ENCODE measurements at regions not wholly inside any gene's neighbourhood (a gene's known extent, or its start where the extent isn't known, plus 50 kb on each side); places are given as distances from the start of the nearest gene placed in this dataset.

- H3K4me1 ChIP-seq (ENCODE audit: control insufficient read depth, insufficient read depth, low read length): no peaks in the 10 kb centered on the region
- H3K4me3 ChIP-seq (ENCODE audit: low read depth, low read length): no peak overlapping the region
- H3K27ac ChIP-seq (ENCODE audit: low read depth, low read length): no peak overlapping the region
- H3K9ac ChIP-seq (ENCODE audit: low read depth, low read length): no peak overlapping the region
- H3K36me3 ChIP-seq (ENCODE audit: control insufficient read depth, insufficient read depth, low read length): no peaks in the 10 kb centered on the region
- no peaks in the 10 kb centered on the region for H3K27me3 ChIP-seq (ENCODE audit: control insufficient read depth, insufficient read depth, low read length)
- peaks cover 7% of the 10 kb centered on the region for H3K9me3 ChIP-seq (ENCODE audit: control insufficient read depth, insufficient read depth, low read length)
Observed at GRCh38 chr3:31027191-31027761, 132.8 kb upstream of the GADL1 start.

DNA sequence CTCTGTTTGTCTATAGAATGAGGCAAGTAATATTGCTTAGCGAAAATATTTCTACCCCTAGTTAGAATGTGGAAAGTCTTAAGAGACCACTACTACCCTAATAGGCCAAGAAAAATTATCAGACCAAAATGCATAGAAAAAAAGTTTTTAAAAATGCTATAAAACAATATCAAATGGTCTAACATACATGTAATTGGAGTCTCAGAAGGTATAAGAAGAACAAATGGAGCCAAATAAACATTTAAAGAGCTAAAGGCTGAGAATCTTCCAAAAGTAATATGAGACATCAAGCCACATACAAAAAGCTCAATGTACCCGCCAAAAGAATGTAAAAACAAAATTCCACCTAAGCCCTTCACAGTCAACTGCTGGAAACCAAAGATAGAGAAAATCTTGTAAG lies 133.5 kb upstream of the GADL1 start:
- Histone ChIP-seq H3K4me3 (ENCODE audit: low read depth, low read length) (no peak overlapping the region), H3K27me3 (ENCODE audit: control insufficient read depth, insufficient read depth, low read length) (no peaks in the 10 kb centered on the region), H3K9ac (ENCODE audit: low read depth, low read length) (no peak overlapping the region), H3K4me1 (ENCODE audit: control insufficient read depth, insufficient read depth, low read length) (no peaks in the 10 kb centered on the region), H3K9me3 (ENCODE audit: control insufficient read depth, insufficient read depth, low read length) (peaks cover 7% of the 10 kb centered on the region), H3K36me3 (ENCODE audit: control insufficient read depth, insufficient read depth, low read length) (no peaks in the 10 kb centered on the region), H3K27ac (ENCODE audit: low read depth, low read length) (no peak overlapping the region)

DNA sequence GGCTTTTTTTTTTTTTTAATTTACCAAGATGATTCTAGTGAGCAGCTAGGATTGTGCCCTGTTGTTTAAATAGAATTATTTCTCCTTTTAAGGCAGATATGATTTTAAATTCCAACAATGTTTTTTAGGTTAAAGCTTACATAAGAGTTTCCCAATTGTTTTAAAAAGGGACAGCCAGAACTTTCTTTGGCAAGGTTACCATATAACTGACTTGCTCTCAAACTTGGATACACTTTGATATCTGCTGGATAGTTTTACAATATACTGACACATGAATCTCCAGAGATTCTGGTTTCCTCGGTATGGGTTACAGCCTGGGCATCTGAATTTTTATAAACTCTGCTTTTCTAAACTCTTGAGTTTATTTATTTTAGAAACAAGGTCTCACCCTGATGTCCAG lies 134.3 kb upstream of the GADL1 start:
- H3K27ac ChIP-seq (ENCODE audit: low read depth, low read length): no peak overlapping the region
- H3K27me3 ChIP-seq (ENCODE audit: control insufficient read depth, insufficient read depth, low read length): no peaks in the 10 kb centered on the region
- no peak overlapping the region for H3K4me3 ChIP-seq (ENCODE audit: low read depth, low read length)
- H3K36me3 ChIP-seq (ENCODE audit: control insufficient read depth, insufficient read depth, low read length): no peaks in the 10 kb centered on the region
- no peaks in the 10 kb centered on the region for H3K4me1 ChIP-seq (ENCODE audit: control insufficient read depth, insufficient read depth, low read length)
- H3K9ac ChIP-seq (ENCODE audit: low read depth, low read length): no peak overlapping the region
- H3K9me3 ChIP-seq (ENCODE audit: control insufficient read depth, insufficient read depth, low read length): peaks cover 7% of the 10 kb centered on the region

GRCh38 chr3:31029706-31030105 lies 135.2 kb upstream of the GADL1 start:
- H3K27ac ChIP-seq (ENCODE audit: low read depth, low read length): no peak overlapping the region
- H3K36me3 ChIP-seq (ENCODE audit: control insufficient read depth, insufficient read depth, low read length): no peaks in the 10 kb centered on the region
- H3K27me3 ChIP-seq (ENCODE audit: control insufficient read depth, insufficient read depth, low read length): no peaks in the 10 kb centered on the region
- H3K9me3 ChIP-seq (ENCODE audit: control insufficient read depth, insufficient read depth, low read length): peaks cover 7% of the 10 kb centered on the region
- no peak overlapping the region for H3K9ac ChIP-seq (ENCODE audit: low read depth, low read length)
- H3K4me1 ChIP-seq (ENCODE audit: control insufficient read depth, insufficient read depth, low read length): no peaks in the 10 kb centered on the region
- no peak overlapping the region for H3K4me3 ChIP-seq (ENCODE audit: low read depth, low read length)

DNA sequence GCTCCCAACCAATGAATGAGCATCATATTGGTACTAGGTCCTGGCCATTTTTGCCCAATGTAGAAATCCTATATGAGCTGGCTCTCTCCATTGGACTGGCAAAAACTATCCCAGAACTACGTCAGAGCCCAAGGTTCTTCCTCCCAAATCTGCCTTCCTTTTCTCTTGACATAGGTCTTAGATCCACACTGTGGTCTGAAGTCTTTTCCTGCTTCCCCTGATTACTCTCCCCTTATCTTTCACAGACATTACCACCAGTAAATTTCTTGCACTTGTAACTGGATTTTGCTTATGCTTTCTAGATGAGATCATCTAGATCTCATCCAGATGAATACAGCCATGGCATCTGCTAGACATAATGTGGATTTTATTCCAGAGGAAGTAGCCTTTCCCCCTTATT lies 141.2 kb upstream of the GADL1 start:
- H3K9me3 ChIP-seq (ENCODE audit: control insufficient read depth, insufficient read depth, low read length): no peaks in the 10 kb centered on the region
- no peak overlapping the region for H3K9ac ChIP-seq (ENCODE audit: low read depth, low read length)
- no peak overlapping the region for H3K4me3 ChIP-seq (ENCODE audit: low read depth, low read length)
- H3K36me3 ChIP-seq (ENCODE audit: control insufficient read depth, insufficient read depth, low read length): no peaks in the 10 kb centered on the region
- H3K4me1 ChIP-seq (ENCODE audit: control insufficient read depth, insufficient read depth, low read length): peaks cover under 1% of the 10 kb centered on the region; the same call in 1 of the 2 replicates
- H3K27ac ChIP-seq (ENCODE audit: low read depth, low read length): no peak overlapping the region
- H3K27me3 ChIP-seq (ENCODE audit: control insufficient read depth, insufficient read depth, low read length): no peaks in the 10 kb centered on the region

DNA sequence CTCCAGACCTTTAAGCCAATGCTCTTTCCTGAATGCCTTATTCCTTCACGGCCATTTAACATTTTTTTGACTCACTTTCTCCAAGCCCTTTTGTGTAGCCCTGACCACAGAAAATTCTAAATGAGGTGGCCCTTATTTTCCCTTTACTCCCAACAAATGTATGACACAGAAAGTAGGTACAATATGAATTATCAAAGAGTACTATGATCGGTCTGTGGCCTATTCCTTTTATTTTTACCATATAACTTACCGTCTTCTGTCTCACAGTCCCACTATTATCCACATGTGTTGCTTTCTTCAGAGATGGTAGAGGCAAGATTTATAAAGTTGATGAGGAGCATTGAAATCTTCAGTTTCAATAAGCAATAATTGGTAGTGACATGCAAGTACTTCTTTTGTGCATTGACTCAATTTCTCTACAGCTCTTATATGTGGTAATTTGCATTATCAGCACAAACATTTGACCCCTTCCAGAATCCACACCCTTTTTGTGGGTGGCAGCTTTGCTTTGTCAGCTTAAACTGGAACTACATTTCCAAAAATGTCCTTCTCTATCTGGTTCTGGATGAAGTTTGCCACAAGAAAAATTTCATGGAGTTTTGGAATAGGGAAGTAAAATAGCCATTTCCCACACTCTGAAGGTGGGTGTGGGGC lies 143.8 kb upstream of the GADL1 start:
- H3K27ac ChIP-seq (ENCODE audit: low read depth, low read length): no peak overlapping the region
- peaks cover 9% of the 10 kb centered on the region for H3K9me3 ChIP-seq (ENCODE audit: control insufficient read depth, insufficient read depth, low read length)
- peaks cover 6% of the 10 kb centered on the region; the same call in 1 of the 2 replicates for H3K4me1 ChIP-seq (ENCODE audit: control insufficient read depth, insufficient read depth, low read length)
- H3K27me3 ChIP-seq (ENCODE audit: control insufficient read depth, insufficient read depth, low read length): no peaks in the 10 kb centered on the region
- no peak overlapping the region for H3K4me3 ChIP-seq (ENCODE audit: low read depth, low read length)
- no peaks in the 10 kb centered on the region for H3K36me3 ChIP-seq (ENCODE audit: control insufficient read depth, insufficient read depth, low read length)
- H3K9ac ChIP-seq (ENCODE audit: low read depth, low read length): no peak overlapping the region

- Histone ChIP-seq H3K4me1 (ENCODE audit: control insufficient read depth, insufficient read depth, low read length) (peaks cover 6% of the 10 kb centered on the region; the same call in 1 of the 2 replicates), H3K9me3 (ENCODE audit: control insufficient read depth, insufficient read depth, low read length) (peaks cover 9% of the 10 kb centered on the region), H3K27me3 (ENCODE audit: control insufficient read depth, insufficient read depth, low read length) (no peaks in the 10 kb centered on the region), H3K36me3 (ENCODE audit: control insufficient read depth, insufficient read depth, low read length) (no peaks in the 10 kb centered on the region), H3K27ac (ENCODE audit: low read depth, low read length) (no peak overlapping the region), H3K9ac (ENCODE audit: low read depth, low read length) (no peak overlapping the region), H3K4me3 (ENCODE audit: low read depth, low read length) (no peak overlapping the region)
Observed at GRCh38 chr3:31039145-31039544, 144.7 kb upstream of the GADL1 start.

DNA sequence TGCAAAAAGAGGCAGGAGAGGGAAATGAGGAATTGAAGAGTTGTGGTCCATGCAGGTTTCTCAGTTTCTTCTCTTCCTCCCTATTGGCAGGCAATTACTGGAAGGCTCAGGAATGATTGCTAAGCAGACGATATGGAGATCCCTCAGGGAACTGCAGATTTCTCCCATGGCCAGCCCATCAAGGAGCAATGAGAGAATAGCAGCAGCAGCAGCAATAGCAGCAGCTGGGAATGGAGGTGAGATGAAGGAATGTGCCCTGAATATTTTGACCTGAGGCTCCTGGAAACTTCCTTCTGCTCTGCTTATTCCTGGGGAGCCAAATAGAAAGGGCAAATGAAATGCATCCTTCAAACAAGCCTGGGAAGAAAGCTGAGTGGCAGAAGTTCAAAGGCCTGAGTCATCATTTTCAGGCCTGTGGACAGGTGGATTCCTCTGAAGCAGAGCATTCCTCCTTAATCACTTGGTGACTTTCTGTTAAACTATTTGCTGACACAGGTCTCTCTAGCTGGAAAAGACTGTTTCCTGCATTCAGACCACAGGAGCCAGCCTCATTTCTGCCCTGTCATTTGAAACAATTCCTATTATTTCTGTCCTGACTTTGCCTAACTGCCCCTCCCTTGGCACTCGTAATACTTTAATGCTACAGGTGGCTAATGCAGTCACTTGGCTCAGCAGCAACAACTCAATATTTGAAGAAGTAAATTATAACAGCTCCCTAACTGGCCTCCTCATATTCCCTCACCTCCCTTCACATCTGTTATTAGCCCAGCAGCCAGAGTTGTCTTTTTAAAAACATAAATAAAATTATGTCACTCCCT lies 146.9 kb upstream of the GADL1 start:
- H3K36me3 ChIP-seq (ENCODE audit: control insufficient read depth, insufficient read depth, low read length): no peaks in the 10 kb centered on the region
- peak overlapping the region; percentile 82 for H3K27ac ChIP-seq (ENCODE audit: low read depth, low read length)
- no peak overlapping the region for H3K9ac ChIP-seq (ENCODE audit: low read depth, low read length)

GRCh38 chr3:31043184-31043819 lies 148.8 kb upstream of the GADL1 start:
- Histone ChIP-seq H3K27ac (ENCODE audit: low read depth, low read length) (no peak overlapping the region), H3K4me1 (ENCODE audit: control insufficient read depth, insufficient read depth, low read length) (peaks cover 6% of the 10 kb centered on the region; the same call in 1 of the 2 replicates), H3K9me3 (ENCODE audit: control insufficient read depth, insufficient read depth, low read length) (peaks cover 9% of the 10 kb centered on the region)

More for the DNA sequence above, 146.9 kb upstream of the GADL1 start:
- Histone ChIP-seq H3K27me3 (ENCODE audit: control insufficient read depth, insufficient read depth, low read length) (no peaks in the 10 kb centered on the region), H3K4me3 (ENCODE audit: low read depth, low read length) (no peak overlapping the region), H3K9me3 (ENCODE audit: control insufficient read depth, insufficient read depth, low read length) (peaks cover 9% of the 10 kb centered on the region), H3K4me1 (ENCODE audit: control insufficient read depth, insufficient read depth, low read length) (peaks cover 6% of the 10 kb centered on the region; the same call in 1 of the 2 replicates)

DNA sequence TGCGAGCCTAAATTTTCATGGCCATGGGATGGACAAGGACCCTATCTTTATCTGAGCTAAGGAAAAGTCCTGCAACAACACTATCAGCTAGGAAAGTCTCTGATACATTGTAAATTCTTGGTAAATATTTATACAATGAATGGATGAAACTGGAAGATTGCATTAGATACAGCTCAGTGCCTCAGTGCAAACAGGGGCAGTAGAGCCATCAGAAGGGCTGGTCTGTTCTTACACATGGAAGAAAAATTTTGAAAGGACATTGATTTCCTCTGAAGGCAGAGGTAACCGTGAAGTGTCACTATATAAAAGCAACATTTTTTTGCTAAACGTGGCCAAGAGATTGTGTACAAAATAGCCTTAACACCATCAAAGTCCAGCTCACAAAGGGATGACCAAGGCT lies 153.2 kb upstream of the GADL1 start:
- no peaks in the 10 kb centered on the region for H3K27me3 ChIP-seq (ENCODE audit: control insufficient read depth, insufficient read depth, low read length)
- no peaks in the 10 kb centered on the region for H3K4me1 ChIP-seq (ENCODE audit: control insufficient read depth, insufficient read depth, low read length)
- H3K27ac ChIP-seq (ENCODE audit: low read depth, low read length): no peak overlapping the region
- no peaks in the 10 kb centered on the region for H3K36me3 ChIP-seq (ENCODE audit: control insufficient read depth, insufficient read depth, low read length)
- no peak overlapping the region for H3K9ac ChIP-seq (ENCODE audit: low read depth, low read length)
- no peak overlapping the region for H3K4me3 ChIP-seq (ENCODE audit: low read depth, low read length)
- peaks cover 6% of the 10 kb centered on the region for H3K9me3 ChIP-seq (ENCODE audit: control insufficient read depth, insufficient read depth, low read length)

More at GRCh38 chr3:31043184-31043819, 148.8 kb upstream of the GADL1 start:
- H3K36me3 ChIP-seq (ENCODE audit: control insufficient read depth, insufficient read depth, low read length): no peaks in the 10 kb centered on the region
- H3K27me3 ChIP-seq (ENCODE audit: control insufficient read depth, insufficient read depth, low read length): no peaks in the 10 kb centered on the region
- no peak overlapping the region for H3K4me3 ChIP-seq (ENCODE audit: low read depth, low read length)
- H3K9ac ChIP-seq (ENCODE audit: low read depth, low read length): no peak overlapping the region

All from HUES48 (cell line).